NOMO-1 (cell line): ENCODE measurements at regions not wholly inside any gene's neighbourhood (a gene's known extent, or its start where the extent isn't known, plus 50 kb on each side); places are given as distances from the start of the nearest gene placed in this dataset.

ENCODE experiments used
- DNase-seq, 2 experiments: peaks; one replicate each; lab custom pipeline; 2025; ENCODE audit not compliant: unreplicated experiment in 2 of 2; lab: John Stamatoyannopoulos, UW

DNA sequence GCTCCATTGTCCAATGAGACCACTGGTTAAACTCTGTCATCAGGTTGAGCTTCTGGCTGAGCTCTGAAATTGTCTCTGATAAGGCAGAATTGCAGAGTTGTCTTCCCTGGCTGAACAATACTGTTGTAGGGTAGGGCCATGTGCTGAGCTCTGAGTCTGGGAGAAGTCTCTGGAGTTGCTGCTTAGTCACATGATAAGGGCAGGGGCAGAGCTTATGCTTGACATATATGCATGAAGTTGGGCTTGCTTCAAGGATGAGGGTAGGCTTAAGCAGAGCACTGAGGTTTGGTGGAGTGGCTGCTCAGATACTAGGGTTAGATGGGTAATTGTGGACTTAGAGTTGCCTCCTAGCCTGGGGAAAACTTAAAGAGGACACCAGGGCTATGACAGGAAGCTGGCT is 946.3 kb upstream of the MIR17HG start:
- DNase-seq, result no peak

GRCh38 chr13:90402102-90402501 is 945.4 kb upstream of the MIR17HG start:
- no peak for DNase-seq

- DNase-seq, result no peak
Observed at GRCh38 chr13:90402613-90403012, 944.9 kb upstream of the MIR17HG start.

DNA sequence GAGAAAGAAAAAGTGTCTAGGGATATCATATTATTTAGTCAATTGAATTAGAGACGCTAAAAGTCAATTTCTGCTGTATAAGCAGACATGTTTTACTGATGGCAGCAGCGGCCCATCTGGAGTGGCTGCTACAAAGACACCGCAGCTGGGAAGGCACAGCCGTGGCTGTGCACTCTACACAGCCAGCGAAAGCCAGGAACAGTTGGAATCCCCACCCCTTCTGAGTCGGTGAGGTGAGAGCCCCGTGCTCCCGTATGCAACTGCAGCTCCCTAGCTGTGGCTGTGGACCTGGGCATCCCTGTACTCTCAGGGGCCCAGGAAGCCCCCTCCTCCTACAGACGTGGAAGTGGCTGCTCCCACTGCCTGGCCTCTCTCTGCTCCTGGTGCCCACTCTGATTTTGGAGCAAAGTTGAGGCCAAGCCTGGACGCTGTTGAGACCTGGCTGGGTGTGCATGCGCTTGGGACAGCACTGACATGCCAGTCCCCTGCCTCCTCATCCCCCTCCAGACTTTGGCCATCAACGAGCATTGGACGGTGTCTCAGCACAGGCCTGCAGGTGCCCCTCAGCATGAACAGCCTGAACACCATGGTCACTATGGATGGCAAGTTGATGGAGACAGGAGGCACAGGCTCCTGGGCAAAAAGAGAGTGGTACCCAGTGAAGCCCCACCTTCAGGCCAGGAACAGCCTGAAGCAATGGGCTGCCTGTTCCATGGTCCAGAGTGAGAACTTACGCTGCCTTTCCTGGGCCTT is 944.0 kb upstream of the MIR17HG start:
- DNase-seq, result no peak

- DNase-seq, result no peak
Observed at GRCh38 chr13:90405301-90405700, 942.2 kb upstream of the MIR17HG start.

DNA sequence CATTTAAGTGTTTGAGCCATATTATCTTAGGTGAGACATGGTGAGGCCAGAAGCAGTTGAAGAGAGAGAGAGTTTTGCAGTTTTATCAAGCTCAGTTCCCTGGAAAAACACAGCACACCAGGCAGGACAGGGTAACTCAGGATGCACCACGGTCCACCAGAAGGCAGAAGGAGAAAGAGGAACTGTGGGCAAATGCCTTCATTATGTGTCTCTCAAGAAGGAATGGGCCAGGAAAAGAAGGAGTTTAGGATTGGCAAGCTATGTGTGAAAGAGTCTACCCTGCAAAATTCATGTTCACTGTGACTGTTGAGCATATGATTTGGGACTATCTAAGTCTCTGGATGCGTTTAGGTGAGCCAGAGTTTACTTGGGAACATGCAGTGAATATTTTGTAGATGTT is 934.5 kb upstream of the MIR17HG start:
- no peak for DNase-seq

DNA sequence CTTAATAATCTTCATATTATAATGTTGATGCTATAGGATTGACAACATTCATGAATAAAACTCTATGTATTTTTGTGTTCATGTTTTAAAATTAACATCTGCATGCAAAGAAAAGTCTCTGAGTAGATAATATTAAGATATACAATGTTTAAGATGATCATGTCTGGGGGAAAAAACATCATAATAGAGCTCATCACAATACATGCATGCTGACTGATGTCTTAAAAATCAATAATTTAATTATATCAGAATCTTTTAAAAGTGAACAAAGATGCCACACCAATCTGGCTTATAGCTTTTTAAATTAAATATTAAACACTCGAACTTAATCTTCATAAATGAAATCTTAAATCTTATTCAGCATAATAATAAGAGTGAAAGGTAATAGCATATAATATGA is 933.9 kb upstream of the MIR17HG start:
- DNase-seq, result no peak

DNA sequence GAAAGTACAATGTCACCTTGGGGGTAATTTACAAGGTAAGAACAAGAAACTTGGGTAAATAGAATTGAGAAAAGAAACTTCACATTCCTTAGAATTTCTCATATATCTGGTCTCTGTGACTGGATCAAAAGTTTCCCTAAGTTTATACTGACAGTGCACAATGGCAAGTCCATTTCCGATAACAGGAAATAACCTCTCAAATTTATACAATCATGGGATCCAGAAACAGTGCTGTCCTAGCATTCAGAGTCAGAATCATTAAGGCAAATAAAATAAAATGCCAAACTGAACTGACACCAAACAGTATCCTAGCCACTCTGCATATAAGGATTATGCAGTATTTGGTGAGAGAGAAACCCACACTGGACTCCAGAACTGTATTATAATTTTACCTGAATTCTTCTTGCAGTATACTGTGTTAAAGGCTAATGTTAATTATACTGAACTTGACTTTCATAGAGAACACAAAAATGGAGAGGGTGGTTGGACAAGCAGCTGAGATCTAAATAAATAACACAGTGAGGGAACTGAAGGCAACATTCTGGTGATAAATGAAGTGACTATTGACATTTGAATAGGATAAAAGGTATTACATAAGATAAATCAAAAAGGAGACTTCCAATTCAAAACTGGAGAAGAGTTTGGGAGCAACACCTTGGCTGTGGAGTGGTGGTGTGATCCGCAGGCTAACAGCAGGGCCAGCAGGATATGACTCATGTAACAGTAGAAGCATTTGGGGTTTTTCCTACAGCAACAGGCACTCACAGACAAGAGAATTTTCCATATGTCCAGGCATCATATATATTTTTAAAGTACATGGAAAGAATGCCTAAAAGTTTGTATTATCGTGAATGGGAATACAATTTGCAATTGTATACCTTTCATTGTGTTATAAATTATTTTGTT is 932.5 kb upstream of the MIR17HG start:
- DNase-seq, result no peak

GRCh38 chr13:90415902-90416301 is 931.6 kb upstream of the MIR17HG start:
- no peak for DNase-seq

DNA sequence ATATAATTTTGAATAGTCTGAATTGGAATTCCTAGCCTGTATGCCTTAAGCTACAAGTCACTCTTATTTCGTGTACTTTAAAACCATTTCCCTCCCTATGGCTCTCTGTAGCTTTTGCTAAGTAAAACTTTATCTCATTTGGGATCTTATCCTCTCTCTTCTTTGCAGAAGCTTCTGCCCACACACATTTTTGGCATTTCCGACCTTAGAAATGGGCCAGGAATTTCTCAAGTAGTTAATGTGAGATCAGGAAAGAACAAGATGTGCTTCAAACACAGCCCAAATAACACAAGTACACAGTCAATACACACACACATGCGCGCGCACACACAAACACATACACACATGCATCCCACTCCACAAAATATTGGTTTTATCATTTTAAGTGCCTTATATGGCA is 931.0 kb upstream of the MIR17HG start:
- no peak for DNase-seq

GRCh38 chr13:90416938-90417337 is 930.5 kb upstream of the MIR17HG start:
- no peak for DNase-seq

DNA sequence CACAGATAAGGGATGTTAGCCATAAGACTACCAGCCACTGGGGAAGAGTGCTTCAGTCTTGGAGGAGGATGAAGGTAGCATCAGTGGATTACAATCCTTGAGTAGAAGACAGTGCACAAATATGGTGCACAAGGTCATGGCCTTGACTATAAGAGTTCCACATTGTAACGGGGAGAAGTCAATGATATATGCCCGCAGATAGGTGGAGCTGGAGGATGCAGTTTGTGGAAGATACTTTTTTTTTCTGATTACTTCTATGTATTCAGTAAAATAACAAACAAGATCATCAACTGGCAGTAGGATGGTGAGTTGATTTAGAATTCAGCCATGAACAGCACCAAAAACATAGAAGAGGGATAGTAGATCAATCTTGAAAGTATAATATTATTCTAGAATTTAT is 926.8 kb upstream of the MIR17HG start:
- no peak for DNase-seq

DNA sequence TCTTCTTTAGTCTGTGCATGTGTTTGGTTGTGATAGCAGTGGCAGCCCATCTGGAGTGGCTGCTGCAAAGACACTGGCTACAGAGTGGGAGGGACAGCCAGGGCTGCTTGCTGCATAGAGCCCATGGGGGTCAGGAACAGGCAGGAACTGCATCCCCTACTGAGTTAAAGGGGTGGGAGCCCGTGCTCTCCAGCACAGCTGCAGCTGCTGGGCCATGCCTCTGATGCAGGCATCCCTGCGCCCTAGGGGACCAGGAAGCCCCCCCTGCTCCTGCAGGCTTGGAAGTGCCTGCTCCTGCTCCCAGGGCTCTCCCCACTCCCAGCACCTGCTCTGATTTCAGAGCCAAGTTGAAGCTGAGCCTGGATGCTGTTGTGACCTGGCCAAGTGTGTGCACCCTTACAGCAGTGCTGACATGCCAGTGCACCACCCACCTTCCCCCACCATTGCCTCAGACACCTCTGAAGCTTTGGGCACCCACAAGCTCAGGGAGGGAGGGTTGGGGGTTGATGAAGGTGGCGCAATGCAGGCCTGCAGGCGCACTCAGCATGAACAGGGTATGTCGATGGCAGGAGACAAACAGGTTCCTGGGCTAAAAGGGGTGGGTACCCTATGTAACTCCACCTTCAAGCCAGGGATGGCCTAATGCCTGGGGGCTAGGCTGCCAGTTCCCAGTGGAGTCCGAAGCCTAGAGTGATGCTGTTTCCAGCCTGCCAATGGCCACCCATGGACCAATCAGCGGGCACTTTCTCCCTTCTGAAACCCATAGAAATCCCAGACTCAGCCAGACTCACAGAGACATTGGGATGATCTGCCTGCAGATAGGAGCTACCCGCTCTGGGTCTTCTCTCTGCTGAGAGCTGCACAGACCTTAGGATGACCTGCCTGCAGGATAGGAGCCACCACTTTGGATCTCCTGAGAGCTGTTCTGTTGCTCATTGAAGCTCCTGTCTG is 919.9 kb upstream of the MIR17HG start:
- no peak for DNase-seq

GRCh38 chr13:90428522-90429210 is 918.8 kb upstream of the MIR17HG start:
- DNase-seq, result no peak

DNA sequence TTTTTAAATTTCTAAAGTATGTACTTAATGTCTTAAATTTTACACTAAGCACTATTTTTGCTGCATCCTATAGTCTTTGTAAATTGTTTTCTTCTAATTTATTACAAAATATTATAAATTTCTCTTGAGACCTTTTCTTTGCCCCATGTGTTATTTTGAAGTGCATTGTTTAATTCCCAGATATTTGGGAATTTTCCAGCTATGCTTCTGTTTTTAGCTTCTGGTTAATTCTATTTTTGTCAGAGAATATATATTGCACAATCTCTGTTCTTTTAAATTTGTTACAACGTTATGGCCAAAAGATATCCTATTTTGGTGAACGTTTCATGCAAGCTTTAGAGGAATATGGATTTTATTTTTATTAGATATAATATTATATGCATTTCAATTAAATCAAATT is 917.4 kb upstream of the MIR17HG start:
- DNase-seq, result no peak

- no peak for DNase-seq
Observed at GRCh38 chr13:90436697-90437096, 910.8 kb upstream of the MIR17HG start.

- DNase-seq, result no peak
Observed at GRCh38 chr13:90438576-90438975, 908.9 kb upstream of the MIR17HG start.

- no peak for DNase-seq
Observed at GRCh38 chr13:90443268-90443667, 904.2 kb upstream of the MIR17HG start.

DNA sequence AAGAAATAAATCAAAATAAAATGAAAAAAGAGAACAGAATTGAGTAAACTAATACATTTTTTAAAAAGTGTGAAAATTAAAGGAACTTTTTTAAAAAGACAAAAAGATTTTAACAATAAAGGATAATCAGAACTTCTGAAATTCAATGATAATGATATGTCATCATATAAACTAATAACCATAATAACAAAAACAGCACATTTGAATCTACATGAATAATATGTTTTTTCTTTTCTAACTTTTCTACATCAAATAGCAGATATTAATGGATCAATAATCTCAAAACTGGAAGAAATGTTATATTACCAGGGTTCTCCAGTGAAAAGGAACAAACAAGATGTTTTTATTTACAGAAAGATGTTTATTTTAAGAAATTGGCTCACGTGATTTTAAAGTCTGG is 903.3 kb upstream of the MIR17HG start:
- no peak for DNase-seq

- no peak for DNase-seq
Observed at GRCh38 chr13:90445179-90445578, 902.3 kb upstream of the MIR17HG start.
